Hematopoietic multipotent progenitor cell treated with erythropoietin and hydrocortisone succinate and interleukin-3 and kit ligand, for 8 days (in vitro differentiated cells): ENCODE measurements at regions not wholly inside any gene's neighbourhood (a gene's known extent, or its start where the extent isn't known, plus 50 kb on each side); places are given as distances from the start of the nearest gene placed in this dataset.

Experiments
- DNase-seq: peaks from one replicate; pipeline ENCODE4 v3.0.0-alpha.2; 2015

DNA sequence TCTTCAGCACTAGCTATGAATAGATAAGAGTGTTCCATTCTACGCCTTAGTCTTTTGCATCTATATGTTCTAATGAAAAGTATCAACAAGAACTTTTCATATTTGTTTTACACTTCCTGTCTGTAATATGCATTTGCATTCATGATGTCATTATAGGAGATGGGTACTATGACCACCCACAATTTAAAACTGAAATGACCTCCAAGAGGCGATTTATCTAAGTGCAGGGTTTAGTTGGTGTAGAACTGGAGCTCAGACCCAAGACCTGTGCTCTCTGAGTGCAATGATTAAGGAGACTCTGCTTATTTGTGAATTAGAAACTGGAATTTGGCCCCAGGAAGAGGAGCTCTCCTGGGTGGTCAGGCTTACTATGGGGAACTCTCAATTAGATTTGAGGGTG lies 289.1 kb downstream of the ETS1 start:
- no peak for DNase-seq

DNA sequence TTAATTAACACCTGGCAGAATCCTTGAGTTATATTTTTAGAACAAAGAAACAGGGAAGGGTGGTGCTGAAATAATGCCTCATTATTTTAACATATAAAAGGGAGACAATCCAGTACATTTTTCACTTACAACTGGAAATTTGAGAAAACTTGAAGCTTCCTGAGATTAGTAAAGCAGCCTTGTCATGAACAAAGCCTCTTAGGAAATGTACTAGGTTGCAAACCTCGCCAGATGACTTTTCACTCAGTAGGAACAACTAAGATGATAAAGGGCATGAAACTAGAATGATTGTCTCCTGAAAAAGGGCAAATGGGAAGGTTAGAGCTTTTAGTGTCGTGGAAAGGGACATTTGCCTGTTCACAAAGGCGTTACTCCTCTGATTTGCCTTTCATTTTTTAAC lies 289.6 kb downstream of the ETS1 start:
- no peak for DNase-seq

DNA sequence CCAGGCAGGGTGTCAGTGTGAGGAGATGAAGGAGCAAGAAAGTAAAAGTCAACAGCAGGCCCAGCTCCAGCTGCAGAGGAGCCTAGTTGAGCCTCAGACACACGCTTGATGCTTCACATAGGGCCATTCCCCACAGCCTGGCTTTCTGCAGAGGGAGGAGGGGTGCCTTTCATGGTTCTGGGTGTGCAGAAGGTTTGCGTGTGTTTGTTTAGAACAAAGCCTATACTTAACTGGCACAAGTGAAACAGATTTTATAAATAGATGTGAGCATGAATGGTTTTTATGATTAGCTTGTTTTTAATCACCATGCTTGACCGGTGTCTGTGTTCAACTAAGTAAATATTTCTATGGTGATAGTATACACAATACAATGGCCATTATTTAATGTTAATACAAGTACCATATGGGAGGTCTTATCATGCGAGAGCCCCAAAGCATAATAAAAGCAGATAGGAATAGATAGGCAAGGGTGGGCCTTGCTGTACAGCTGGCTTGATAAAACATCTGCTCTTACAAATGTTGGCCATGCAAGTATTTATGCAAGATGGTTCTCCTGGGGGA lies 290.2 kb downstream of the ETS1 start:
- no peak for DNase-seq

DNA sequence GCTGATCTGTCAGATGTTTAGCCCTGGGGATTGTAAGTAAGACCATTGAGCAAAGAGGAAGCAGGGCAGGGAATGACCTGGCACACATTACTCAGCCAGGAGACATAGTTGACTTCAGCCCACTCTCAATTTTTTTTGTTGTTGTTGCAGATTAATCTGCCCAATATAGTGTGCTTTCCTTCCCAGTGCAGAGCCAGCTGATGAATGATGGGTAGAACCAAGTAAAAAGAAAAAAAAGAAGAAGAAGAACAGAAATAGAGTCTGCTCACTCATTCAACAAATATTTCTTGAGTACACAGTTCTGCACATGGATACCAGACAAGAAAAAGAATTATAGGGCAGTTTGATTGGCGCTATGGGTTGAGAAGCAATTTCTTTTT lies 292.7 kb downstream of the ETS1 start:
- no peak for DNase-seq

DNA sequence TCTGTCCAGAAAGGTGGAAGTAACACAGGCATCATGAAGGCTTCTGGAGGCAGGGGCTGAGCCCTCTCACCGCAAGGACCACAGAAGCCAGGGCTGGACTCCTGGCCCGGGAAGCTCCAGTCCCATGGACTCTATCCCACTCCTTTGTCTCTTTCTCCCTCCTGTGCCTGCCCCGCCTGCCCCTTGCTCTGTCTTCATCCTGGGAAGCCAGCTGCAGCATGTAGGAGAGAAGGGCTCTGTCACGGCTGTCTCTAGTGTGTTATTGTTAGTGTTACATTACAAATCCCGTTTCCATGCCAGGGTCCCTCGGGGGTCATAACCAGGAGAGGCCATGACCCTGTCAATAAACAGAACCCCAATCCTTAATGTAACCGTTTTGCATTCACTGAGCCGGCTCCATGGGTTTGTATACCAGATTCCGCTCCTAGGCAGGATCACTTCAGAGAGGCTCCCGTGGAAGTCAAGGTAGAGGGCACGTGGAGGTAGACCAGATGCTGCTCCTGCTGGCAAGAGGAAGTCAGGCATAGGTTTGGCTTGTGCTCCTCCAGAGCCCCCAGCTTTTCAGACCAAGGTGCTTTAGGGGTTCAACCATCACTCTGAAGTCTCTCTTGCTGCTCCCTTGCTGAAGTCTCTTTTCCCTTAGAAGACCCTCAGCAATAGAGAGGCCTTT lies 293.2 kb downstream of the ETS1 start:
- no peak for DNase-seq

DNA sequence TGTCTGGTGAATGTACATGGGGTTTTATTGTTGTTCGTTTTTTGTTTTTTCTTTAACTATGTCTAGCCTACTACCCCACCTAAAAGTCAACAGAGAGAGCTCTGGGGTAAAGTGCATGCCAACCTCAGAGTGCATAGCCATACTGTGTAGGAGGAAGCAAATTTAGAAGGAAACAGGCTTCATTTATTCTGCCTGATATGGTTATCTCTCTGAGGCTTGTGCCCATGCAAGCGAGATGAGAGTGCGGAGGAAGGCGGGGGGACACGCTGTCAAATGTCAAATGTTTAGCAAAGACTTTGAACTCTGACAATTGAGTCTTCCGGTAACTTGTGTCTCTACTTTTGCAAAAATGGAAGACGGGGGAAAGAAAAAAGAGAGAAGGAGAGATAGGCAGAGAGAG lies 295.5 kb downstream of the ETS1 start:
- DNase-seq, result peak; percentile 54

DNA sequence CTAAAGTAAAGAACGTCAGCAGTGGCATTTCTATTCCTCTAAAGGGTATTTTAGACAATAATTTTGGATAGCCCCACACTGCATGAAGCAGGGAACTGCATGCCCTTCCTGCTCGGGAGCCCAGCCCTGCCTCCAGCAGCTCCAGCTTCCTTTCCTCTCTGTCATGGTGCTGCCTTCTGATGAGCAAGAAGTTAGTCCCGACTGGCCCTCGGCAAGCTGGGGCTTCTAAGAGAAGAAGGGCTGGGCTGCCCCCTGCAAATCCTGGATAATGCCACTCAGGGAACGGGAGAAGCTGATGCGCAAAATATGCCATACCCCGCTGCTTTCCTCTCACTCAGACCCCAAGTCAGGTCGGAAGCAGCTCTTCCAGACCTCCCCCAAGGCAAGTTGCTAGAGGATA lies 296.4 kb downstream of the ETS1 start:
- no peak for DNase-seq

DNA sequence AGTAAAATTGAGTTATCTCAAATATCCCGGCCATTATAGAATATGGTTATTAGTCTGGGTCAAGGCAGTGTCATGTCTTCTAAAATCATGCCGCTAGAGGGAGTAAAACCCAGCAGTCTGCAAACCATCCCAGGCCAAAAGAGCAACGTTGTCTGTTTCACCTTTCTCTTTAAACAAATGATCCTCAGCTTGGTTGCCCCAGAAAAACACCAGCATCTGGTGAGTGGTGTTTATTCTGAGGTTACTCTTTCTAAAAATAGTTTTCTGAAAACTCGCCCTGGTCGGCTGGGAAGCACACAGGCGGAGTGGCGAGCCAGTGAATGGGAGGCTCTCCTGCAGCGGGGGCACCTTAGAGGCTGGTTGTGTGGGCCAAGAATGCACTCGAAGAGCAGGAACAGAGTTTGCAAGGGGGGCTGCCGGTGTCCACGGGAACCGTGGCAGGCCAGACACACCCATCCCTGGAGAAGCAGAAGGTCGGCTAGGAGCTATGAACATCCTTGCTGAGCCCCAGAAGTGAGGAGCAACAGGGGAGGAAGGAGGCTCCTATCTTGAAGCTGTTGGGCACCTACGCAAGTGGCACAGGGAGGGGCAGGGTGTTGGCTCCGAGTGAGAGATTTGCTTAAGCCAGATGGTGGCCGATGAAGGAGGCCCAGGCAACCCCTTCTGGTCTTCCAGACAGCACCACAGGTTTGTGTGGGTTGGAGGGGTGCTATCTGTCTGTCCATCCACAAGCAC lies 297.1 kb downstream of the ETS1 start:
- DNase-seq, result peak; percentile 68

DNA sequence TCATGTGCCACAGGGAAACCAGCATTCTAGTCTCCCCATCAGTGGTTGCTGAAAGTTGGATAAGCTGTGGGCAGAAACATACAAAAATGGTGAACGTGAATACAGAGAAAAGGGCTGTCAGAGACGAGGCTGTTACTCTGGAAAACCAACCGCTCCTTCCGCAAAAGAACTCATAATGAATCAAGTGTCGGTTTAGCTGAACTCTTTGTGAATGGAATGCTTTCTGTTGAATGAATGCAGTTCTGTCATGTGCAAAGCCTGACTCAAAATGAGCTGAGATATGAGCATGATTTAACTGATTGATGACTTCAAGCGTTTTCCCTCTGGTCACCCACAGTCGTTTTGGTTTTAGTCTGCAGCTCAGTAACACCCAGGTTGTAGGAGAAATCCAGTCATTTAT lies 298.3 kb downstream of the ETS1 start:
- no peak for DNase-seq

DNA sequence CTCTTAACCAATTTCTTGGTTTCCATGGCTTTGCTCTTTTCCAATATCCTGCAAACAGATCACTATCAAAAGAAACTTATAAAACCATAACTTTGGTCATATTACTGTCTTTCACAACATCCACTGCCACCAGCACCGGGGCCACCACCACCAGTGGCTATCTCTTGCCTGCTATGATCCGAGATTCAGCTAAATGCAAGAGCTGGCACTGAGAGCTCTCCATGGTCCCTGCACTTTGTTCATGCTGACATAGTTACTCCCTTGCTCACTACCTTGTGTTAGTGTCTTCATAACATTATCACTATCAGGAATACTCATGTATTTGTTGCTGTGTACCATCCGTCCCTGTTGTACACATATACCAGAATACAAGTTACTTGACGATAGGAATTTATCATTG lies 299.0 kb downstream of the ETS1 start:
- no peak for DNase-seq

DNA sequence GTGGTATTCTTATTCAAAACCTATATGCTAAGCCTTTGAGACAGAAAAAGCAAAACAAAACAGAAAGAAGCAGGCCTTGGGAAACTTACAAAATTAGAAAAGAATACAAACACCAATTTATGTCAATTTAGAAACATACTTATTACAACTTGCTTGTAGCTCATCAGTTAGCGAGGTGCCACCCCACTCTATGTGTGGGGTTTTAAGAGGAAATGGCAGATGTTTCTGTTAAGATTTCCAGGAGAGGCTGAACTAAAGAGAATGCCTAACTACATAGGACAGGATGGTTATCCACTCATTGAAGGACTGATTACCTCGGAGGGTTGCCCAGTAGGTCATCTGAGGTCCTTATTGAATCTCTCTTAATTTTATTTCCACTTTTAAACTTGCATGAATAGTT lies 302.0 kb downstream of the ETS1 start:
- DNase-seq, result peak; percentile 10

DNA sequence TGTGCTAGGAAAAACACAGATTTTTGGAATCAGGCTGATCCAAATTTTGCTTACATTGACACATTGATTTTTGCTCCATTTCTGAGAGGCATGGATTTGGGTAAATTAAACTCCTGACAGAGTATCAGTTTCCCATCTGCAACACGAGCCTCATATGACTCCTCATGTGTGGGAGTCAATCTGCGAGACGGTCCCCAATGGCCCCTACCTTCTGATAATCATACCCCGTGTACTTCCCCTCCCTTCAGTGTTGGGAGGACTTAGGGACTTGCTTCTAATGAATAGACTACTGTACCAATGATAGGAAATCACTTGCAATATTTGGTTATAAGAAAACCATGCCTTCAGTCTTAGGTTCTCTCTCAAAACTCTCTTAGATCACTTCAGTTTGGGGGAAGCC lies 302.7 kb downstream of the ETS1 start:
- DNase-seq, result no peak

DNA sequence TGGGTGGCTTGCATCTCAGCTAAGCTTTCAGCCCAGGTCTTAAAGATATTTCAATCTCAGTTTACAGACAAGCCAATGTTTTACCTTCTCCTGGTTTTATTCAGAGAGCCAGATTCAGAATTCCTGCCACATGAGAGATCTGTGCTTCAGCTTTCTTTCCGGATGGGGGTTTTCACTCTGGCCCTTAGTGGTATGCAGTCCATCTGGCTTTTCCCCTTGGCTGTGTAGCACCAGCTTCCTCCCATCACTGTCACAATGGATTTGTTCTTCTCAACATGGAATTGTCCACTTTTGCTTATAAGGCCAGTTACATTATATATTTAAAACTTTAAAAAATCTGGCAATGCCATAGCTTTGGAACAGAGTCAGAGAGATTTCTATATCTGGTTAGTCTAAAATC lies 303.9 kb downstream of the ETS1 start:
- no peak for DNase-seq

DNA sequence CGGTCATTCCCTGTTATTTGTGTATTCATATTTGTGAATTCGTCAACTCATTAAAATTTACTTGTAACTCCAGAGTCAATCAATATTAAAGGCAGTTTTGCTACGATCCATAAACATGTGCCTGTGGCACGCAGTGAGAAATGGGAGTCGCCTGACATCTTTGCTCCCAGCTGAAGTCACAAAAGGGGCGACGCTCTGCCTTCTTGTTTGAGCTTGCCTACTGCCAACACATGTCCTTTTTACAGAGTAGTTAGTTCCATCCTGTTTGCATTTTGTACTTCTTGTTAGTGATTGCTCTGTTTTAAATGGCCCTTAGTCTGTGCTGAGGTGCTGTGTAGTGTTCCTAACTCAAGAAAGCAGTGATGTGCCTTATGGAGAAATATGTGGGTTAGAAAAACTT lies 305.3 kb downstream of the ETS1 start:
- no peak for DNase-seq

DNA sequence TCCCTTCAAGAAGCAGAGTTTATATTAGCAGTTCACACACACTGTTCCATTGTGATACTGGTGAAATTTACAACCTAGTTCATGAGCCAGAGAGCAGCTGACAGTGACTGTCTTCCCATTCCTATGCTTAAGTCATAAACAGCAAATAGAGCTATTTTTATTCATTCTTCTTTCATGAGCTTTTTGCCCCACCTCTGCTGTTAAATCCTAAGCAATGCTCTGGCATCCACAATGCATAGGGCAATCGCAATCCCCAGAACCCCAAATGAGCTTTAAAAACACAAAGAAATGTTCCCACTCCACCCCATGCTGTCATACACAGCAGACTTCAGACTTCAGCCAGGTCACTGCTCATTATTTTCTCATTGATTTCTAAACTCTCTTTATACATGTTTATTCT lies 307.5 kb downstream of the ETS1 start:
- DNase-seq, result no peak

DNA sequence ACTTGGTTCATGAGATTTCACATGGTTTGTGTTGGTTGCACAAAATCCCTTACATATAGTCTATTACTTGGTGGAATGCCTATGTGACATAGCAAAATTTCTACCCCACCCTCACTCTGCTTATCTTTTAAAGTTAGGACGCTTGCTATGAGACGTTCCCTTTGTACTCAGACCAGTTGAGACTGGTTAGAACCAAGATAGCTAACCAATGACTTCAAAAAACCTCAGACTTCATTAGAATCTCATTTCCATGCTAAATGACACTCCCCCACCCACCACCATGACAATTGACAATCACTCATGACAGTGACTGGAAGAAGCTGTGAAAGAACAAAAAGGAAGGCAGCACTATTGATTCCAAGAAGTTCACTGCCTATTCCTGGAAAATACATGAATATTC lies 313.6 kb downstream of the ETS1 start:
- DNase-seq, result peak; percentile 32

DNA sequence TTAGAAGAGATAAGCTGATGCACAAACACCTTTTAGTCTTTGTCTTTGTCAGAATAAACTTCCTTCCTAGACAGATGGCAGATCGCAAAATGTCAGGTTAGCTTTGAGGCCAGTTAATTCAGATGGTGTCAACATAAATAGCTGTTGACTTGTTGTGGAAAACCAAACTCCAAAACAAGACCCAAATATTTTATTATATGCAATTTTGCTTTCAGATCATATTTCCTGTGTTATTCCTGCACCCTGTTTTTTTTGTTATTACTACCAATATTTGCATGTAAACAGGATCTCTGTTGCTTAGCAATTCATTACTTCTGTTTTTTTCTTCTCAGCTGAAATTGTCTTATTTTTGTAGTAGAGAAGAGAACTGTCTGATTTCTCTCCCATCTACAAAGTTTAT lies 316.0 kb downstream of the ETS1 start:
- DNase-seq, result no peak

DNA sequence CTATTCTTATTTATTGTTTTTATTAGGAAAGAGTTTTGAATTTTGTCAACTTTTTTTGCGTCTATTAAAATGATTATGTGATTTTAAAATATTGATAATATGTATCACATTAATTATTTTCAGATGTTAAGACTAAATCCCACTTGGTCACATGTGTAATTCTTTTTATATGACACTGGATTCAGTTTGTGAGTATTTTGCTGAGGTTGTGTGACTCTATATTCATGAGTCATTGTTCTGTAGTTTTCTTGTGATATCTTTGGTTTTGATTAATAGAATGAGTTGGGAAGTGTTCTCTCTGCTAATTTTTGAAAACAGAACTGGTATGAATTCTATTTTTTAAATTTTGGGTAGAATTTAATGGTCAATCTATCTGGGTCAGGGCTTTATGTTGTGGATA lies 317.9 kb downstream of the ETS1 start:
- no peak for DNase-seq

DNA sequence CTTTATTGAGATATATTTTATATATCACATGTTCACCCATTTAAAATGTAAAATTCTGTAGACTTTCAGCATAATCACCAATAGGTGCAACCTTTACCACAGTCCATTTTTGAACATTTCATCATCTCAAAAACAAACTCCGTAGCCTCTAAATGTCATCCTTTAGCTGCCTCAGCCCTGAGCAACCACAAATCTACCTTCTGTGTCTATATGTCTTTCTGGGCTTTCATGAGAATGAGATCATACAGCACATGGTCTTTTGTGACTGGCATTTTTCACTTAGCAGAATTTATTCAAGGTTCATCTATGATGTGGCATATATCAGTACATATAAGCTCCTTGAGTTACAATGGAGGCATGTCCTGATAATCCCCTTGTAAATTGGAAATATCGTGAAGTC lies 320.5 kb downstream of the ETS1 start:
- no peak for DNase-seq

DNA sequence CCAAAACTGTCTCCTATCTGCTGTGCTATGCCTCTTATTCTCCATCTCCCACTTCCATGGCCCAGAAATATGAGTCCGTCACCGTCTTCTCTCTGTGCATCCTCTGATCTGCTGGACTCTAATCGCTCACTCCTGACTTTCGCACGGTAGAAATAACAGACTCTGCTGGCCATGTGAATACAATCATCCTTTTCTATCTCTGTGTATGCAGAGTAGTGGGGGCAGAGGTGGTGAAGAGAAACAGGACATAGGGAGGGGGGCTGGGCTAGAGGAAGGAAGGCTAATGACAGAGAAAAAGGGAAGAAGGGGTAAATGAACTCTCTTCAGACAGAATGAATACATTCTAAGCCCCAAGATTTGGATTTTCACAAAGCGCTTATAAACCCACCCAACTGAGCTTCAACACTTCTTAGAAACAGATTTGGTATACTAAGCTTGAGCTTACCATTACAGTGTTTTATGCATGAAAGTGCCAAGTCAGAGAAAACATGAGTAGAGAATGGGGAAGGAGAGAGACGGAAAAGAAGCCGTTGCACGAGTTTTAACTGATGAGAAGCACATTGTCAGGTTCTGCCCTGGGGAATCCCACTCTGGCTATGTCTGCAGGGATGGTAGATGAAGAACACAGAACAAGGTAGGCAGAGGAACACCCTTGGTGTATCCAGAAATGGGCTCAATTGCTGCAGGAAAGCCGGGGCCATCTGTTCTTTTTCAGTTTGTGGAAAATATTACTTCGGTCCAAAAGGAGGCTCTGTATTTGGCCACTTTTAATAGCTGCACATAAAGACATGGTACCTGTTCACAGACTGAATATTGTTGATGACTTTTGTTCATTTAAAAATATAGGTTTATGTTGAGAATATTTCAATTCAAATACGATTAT lies 324.7 kb downstream of the ETS1 start:
- DNase-seq, result no peak

DNA sequence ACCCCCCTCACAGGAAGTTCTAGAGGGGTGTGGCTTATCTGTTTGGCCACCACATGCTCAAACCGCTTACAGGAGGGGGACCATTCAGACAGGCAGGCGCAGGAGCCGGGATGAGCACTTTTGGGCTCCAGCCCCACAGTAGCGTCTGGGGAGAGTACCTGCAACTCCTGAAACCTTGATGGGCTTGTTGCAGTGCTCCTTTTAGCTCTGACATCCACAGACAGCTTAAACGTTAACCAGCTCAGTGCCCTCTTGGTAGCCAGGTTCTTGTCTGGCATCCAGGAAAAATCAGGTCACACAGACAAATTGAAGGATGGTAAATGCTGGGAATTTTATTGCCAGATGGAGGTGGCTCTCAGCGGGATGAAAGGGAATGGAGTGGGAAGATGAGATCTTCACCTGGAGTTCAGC lies 326.3 kb downstream of the ETS1 start:
- DNase-seq, result no peak

DNA sequence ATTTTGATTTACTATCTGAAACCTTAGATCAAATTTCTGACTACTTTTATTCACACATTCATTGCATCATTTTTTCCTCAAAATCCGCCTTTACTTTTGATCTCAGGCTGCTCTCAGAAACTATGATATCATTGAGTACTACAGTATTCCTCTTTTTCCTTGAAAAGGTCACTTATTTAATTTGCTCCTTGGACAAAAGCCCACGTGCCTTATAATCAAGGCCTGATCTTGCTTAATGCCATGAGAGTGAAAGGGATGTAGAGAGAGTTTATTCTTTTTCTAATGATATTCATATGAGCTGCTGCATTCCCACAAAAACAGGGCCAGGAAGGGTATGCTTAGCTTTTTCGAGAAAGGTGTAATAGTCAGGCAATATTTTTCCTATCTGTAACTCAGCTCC lies 327.0 kb downstream of the ETS1 start:
- no peak for DNase-seq

DNA sequence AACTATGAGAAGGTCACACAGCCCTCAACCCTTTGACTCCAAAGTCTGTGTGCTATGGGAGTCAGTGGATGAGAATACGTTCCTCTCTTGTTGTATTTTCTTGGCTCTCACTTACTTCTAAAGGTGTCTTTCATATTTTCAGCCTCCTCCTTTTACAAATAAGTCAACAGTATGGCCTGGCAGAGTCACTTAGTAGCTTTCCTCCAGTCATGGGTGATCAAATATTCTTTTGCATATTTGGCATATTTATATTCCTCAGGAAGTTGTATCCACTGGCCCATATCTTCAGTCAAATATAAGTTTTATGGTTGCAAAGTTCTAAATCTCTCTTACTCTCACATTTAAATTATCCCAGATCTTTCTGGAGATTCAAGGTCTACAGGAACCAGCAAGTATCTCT lies 327.5 kb downstream of the ETS1 start:
- DNase-seq, result no peak

DNA sequence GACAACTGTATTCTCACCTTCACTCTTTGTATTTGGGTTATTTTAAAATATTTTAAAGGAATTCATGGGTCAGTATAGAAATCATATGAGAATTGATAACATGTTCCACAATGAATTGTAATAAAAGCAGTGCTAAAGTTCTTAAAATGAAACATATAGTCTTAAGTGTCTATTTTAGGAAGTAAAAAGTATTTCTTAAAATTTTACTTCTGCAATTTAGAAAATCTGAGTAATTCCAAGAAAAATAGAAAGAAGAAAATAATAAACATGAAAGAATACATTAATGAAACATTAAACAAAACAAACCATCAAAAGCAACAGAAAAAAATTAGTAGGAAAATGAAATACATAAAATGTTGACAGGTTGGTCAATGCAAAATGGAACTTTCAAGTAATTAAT lies 332.4 kb downstream of the ETS1 start:
- DNase-seq, result no peak
